ENCODE measurements at regions not wholly inside any gene's neighbourhood (a gene's known extent, or its start where the extent isn't known, plus 50 kb on each side); places are given as distances from the start of the nearest gene placed in this dataset.
A peak's percentile ranks its signal among the peaks of the same experiment; 100 is the strongest.

- DNase-seq, result no peak
Measured at GRCh38 chr4:184575306-184575705, 73.9 kb downstream of the CASP3 start.

GRCh38 chr4:184574861-184575260 lies 74.4 kb downstream of the CASP3 start:
- no peak for DNase-seq

DNA sequence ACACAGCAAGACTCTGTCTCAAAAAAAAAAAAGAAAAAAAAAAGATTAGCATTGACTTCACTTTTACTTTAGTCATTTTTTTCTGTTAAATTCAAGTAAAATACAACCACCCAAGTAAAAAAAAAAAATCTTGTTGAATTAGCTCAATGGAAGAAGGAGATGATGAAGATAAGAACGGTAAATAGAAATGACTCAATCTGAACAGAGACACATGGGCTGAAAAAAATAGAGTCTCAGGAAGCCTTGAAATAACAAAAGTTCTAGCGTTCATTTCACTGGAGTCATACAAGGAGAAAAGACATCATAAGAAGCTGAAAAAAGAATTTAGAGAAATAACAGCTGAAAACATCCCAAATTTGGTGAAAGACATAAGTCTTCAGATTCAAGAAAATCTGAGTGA lies 75.5 kb downstream of the CASP3 start:
- DNase-seq, result no peak

DNA sequence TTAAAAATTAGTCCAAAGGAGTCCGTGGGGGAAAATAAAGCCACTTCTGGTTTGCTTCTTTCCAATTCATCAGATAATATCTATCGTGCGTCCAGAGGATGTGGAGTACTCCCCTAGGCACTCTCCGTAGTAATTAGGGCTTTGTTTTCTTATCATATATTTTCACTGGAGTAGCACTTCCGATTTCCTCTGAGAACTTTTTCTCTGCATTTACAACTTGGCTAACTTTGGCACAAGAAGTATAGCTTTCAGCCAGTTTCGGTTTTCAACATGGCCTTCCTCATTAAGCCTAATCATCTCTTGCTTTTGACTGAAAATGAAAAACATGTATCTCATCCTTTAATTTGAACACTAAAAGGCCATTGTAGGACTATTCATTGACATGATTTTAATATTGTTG lies 80.5 kb downstream of the CASP3 start:
- DNase-seq, result no peak

- DNase-seq, result no peak
Measured at GRCh38 chr4:184563621-184564020, 85.6 kb downstream of the CASP3 start.

GRCh38 chr4:184558996-184559395 lies 84.6 kb upstream of the IRF2 start:
- no peak for DNase-seq

GRCh38 chr4:184553891-184554290 lies 79.5 kb upstream of the IRF2 start:
- no peak for DNase-seq

- no peak for DNase-seq
Measured at GRCh38 chr4:184550476-184550875, 76.1 kb upstream of the IRF2 start.

GRCh38 chr4:184548648-184549341 lies 74.4 kb upstream of the IRF2 start:
- no peak for DNase-seq

DNA sequence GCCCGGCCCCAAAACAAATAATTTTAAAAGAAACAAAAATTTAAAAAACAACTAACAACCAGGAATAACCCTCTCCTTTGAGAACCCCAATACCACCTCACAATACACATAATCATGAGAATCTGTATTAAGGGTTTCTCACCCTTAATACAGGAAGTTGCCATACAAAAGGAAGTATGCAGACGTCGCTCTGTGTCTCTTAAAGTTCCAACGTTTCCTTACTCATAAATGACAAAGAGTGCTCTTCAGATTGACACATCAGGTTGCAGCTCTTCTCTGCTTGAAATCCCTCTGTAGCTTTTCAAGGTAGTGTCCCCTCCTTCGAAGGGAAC lies 73.9 kb upstream of the IRF2 start:
- DNase-seq, result no peak

DNA sequence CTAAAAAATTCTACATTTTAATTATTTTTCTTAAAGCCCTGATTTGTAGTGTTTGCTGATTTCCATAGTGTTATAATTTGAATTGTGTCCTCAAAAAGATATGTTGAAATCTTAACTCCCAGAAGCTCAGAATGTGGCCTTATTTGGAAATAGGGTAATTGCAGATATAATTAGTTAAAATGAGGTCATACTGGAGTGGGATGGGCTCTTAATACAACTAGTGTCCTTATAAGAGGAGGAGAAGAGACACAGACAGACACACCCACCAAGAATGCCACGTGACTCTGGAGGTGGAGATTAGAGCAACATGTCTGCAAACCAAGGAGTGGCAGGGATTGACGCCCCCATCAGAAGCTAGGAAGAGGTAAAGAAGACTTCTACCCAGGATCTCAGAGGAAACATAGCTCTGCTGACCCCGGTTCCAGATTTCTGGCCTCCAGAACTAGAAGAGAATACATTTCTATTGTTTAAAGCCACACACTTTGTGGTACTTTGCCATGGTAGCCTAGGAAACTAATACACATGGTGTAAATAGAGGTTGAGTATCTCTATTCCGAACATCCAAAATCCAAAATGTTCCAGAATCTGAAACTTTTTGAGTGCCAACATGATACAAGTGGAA lies 70.5 kb upstream of the IRF2 start:
- no peak for DNase-seq

DNA sequence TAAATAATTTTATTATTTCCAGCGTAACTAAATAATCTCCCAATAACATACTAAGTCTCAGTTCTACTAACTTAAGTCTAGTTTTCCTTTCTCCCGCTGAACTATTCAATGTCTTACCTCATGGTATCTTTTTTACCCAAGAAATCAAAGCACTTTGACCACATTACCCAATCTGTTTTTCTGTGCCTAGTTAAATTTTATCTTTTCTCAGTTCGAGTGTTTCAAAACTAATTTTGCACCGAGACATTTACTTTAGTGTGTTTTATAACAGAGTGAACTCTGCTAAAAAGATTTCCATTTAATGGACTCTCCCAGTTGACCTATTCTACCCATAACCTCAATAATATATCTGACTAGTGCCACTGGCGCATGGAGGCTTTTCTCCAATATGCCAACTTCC lies 67.6 kb upstream of the IRF2 start:
- no peak for DNase-seq

- no peak for DNase-seq
Measured at GRCh38 chr4:184540307-184540706, 66.0 kb upstream of the IRF2 start.

DNA sequence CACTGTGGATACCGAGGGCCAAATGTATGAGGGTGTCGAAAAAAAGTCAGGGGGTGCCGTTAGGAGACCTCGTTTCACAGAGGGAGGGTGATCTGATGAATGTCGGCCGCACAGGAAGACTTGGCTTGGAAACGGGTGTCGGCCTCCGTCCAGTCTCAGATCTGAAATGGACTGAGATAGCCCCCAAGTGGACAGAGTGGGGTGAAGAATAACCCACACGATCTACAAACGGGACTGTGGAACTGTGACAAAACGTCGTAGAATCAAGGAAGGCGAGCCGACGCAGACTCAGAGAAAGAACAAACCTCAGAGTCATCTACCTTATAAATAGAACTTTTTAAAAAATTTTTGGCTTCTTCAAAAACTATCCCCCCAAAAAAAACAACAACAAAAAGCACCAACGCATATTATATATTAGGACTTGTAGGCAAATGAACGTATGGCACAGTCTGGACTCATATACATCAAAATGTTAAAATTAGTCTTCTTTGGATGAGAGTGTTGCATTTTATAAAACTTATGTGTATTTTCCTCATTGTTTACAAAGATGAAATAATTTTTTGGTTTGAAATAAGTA lies 63.8 kb upstream of the IRF2 start:
- DNase-seq, result peak; percentile 49

GRCh38 chr4:184537269-184538022 lies 63.1 kb upstream of the IRF2 start:
- peak; percentile 78 for DNase-seq

DNA sequence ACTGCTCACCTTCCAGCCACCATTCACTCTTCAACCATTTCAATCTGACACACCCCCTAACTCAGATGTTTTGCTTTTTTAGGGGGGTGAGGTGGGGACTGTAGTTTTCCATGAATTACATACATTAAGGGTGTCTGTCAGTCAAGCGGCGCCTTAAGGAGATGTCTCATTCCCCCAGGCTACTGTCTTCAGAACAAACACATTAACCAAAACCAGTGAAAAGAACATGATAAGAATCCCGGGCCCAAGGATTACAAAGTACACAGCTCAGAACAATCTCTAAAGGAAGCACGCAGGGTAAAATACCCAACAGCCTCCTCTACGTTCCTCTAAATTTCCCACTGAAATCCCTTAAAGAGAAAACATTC lies 62.5 kb upstream of the IRF2 start:
- no peak for DNase-seq

GRCh38 chr4:184536065-184536880 lies 61.9 kb upstream of the IRF2 start:
- no peak for DNase-seq

DNA sequence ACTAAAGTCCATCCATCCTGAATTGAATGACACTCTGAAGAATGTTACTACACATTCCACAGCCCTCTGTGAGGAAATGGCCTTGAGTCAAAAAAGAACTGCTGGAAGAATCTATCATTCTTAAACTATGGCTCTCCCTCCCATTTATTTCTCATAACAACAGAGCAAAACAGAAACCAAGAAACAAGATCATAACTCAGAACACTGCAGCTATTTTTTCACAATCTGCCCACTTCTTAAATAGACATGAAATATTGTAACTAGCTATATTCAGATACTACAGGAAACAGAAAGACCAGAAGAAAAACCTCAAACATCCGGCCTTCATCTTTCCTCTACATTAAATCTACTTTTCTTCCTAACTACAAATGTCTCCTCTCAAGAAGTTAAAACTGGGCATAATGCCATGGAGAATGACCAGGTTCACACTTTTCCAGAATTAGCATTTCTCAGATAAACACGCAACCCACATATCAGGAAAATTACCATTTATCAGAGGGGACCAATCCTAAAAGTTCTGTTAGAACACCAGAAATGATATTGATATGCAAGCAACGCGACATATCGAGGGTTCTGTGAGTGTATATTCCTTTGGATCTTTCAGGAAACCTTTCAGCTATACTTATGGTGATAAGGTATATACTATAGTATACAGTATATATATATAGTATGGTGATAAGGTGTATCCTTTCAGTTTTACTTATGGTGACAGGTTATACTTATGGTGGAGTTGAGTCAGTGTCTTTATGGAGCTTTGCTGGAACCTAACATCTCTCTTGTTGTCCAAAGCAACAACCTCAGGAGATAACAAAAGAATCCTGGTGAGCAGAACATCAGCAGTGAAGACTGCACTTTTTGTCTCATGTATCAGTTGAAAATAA lies 60.4 kb upstream of the IRF2 start:
- no peak for DNase-seq

DNA sequence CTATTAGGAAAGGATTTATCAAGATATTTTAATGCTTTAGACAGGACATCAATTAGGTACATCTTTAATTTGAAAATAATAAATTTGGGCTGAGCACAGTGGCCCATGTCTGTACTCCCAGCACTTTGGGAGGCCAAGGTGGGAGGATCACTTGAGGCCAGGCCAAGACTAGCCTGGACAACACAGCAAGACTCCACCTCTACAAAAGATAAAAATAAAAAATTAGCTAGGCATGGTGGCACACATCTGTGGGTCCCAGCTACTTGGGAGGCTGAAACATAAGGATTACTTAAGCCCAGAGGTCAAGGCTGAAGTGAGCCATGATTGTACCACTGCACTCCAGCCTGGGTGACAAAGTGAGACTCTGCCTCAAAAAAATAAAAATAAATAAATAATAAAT lies 59.6 kb upstream of the IRF2 start:
- DNase-seq, result no peak

DNA sequence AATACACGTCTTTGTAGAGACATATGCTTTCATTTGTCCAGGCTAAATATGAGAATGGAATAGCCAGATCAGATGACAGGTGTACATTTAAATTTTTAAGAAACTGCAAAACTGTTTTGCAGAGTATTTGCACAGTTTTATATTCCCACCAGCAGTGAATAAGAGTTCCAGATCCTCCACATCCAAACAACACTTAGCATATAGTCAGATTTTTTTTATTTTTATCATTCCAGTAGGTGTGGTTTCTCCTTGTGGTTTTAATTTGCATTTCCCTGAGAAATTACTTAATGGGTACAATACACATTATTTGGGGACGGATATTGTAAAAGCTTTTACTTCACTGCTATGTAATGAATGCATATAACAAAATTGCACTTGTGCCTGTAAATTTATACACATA lies 56.7 kb upstream of the IRF2 start:
- DNase-seq, result no peak

GRCh38 chr4:184529283-184529682 lies 54.9 kb upstream of the IRF2 start:
- DNase-seq, result no peak

DNA sequence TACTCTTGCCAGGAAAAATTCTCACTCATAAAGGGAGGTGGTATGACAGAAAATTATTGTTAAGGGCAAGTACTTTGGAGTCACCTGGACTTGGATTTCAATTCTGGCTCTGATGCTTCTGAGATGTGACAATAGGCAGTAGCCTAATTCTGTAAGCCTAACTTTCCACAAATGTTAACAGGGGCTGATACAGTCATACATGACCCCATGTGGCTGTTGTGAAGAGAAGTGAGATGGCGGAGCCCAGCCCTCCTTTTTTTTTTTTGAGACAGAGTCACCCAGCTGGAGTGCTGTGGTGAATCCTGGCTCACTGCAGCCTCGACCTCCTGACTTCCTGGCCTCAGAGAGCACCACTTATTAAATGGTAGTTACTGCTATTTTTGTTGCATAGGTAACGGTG lies 54.4 kb upstream of the IRF2 start:
- no peak for DNase-seq
